HG03103 (cell line): ENCODE measurements at regions not wholly inside any gene's neighbourhood (a gene's known extent, or its start where the extent isn't known, plus 50 kb on each side); places are given as distances from the start of the nearest gene placed in this dataset.
"Not testable (repeated sequence)": the region's sequence is repeated elsewhere in the genome, so short reads cannot be mapped to it uniquely, and the experiment has no call there.

Experiments
- ATAC-seq: cut with Tn5 transposase; IDR thresholded peaks from one replicate; pipeline ENCODE4 v1.9.1; 2021; ENCODE audit warnings: low read depth; ENCODE audit not compliant: unreplicated experiment

GRCh38 chr2:3899536-3900155, 196.3 kb downstream of the DCDC2C start:
- ATAC-seq = no peak

DNA sequence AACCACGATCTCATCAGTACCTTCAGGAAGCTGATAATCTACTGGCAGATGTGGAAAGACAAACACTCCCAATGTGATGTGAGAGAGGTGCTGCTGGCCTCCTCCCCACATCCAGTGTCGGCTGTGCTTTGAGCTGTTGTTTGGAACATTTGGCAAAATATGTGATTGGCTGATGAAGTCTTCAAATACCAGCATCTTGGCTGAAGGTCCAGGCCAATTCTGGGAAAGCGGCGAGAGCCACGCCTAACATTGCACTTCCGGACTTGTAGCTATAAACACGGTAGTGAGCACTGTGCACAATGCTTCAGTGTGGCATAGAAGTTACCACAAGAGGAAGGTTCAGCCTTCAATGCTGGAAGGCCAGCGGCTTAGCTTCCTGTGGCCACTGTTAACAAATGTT, 198.8 kb downstream of the DCDC2C start:
- no peak for ATAC-seq

DNA sequence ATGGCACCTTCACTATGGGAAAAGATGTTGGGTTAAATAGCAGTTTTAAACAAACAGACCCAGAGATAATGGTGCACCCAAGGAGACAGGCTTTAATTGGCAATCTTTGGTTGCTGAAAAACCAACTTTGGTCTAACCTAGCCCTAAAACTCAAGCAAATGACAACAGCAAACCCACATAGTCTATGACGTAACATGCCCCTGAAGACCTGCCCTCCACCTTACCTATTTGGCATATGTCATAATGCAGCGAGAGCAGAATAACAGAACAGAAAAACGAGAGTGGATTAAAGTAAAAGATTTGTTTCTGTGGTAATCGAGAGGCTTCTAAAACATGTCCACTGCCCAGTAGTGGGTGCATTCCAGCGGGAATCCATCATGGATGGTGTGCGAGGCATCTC, 200.7 kb downstream of the DCDC2C start:
- no peak for ATAC-seq

DNA sequence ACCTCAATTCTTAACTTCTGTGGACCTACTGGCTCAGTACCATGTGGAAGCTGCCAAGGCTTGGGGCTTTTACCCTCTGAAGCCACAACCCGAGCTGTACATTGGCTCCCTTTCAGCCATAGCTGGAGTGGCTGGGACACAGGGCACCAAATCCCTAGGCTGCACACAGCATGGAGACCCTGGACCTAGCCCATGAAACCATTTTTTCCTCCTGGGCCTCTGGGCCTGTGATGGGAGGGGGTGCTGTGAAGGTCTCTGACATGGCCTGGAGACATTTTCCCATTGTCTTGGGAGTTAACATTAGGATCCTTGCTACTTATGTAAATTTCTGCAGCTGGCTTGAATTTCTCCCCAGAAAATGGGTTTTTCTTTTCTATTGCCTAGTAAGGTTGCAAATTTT, 205.1 kb downstream of the DCDC2C start:
- not testable (repeated sequence) for ATAC-seq

- ATAC-seq = no peak
These were observed 208.6 kb downstream of the DCDC2C start for GRCh38 chr2:3911882-3912455.

DNA sequence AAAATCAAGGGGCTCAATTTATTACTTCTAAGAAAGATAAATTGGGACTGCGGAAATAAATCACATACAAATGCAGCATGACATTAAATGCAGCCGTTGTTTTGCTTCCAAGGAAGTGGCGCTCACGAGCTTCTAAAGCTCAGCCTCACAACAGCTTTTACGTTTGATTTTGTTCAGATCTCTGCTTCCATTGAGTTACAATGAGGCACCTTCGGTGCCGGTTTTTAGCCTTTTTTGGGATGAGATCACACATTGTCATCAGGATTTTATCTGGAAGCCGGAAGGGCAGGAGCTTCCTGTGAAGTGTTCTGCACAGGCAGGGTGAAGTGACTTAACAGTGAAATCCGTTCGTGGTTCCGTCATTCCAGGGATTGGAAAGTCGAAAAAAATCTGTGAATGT, 209.8 kb downstream of the DCDC2C start:
- ATAC-seq = no peak

DNA sequence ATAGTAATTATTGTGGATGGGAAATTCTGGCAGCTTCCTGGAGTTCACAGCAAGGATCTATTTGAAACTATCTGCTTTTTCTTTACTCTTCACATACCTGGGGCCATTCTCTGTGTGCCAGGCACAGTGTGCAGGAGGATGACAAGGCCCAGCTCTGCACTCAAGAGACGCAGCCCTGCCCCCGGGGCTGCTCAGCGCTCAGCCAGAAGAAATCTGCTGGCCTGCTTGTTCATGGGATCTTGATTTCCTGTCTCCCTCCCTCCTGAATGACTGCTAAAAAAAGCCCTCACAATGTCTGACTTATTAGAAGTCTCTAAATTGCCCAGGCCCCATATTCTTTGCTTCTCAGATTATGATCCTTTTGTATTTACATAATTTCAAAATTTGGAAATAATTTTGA, 210.9 kb downstream of the DCDC2C start:
- no peak for ATAC-seq

- no peak for ATAC-seq
These were observed 223.7 kb downstream of the DCDC2C start for GRCh38 chr2:3927031-3927430.

DNA sequence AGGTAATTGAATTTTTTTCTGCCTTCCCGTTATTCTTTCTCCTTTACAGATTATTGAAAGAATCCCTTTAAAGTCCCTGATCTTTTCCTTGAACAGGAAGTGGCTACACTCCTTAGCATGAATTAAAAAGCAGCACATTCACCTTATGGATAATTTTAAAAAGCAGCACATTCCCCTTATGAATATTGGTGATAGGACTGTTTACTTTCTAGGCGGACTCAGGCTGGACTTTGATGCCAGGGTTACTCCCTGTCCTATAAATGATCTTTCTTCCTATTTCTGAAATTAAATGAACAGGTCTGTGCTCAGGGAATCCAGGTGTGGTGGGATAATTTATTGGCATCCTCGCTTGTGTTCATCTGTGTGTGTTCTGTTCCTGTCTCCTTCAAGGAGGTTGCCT, 226.0 kb downstream of the DCDC2C start:
- no peak for ATAC-seq

GRCh38 chr2:3930246-3930645, 226.9 kb downstream of the DCDC2C start:
- no peak for ATAC-seq

GRCh38 chr2:3940661-3941060, 237.3 kb downstream of the DCDC2C start:
- no peak for ATAC-seq

GRCh38 chr2:3942841-3943240, 239.5 kb downstream of the DCDC2C start:
- ATAC-seq = no peak

DNA sequence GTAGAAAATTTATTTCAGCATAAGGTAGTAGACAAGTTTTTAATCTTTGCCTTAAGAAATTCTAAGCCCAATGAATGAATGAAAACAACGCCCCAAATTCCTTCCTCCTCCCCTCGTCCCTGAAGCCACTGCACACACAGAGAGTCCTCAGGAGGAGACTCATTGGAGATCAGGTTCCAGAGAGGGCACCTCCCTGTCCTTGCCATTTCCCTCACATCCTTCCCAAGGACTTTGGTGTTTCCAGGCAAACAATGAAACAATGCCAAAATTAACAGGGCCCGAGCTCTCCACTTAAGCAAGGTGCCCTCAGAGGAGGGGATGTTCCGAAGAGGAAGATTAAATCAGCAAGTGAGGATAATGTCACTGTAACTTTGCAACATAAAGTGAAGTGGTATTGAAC, 240.7 kb downstream of the DCDC2C start:
- ATAC-seq = no peak

DNA sequence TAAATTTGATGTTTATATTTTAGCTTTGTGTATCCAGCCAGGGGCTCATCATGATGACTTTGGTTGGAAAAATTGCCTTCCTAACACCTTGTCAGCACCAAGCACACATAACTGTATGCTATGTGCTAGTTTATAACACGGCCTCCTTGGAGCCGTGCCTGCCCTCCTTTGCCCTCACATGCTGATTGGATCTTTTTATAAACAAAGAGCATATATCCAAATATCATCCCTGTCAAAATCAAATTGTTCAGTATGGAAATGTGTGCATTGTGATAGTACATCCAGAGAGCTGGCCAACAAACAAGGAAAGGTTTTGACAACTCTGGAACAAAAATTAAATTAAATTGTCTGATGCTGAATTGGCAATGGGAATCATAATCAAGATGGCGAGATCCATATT, 241.5 kb downstream of the DCDC2C start:
- no peak for ATAC-seq

DNA sequence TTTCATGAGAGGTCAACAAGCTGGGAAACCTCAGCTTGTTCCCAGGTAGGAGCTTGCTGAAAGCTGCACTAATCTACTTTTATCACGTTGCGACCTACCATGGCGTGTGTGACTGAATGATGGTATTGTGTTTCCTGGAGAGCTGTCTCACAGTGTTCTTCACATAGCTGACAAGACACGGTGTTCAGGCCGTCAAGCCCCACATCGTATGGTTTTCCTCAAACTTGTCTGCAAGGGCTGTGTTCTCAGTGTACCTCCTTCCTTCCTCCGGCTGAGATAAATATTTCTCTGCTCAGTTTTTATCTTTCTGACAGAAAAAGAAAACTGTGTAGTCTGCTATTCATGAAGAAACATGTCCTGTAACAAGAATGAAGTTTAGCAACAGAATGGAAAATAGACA, 244.8 kb downstream of the DCDC2C start:
- no peak for ATAC-seq

DNA sequence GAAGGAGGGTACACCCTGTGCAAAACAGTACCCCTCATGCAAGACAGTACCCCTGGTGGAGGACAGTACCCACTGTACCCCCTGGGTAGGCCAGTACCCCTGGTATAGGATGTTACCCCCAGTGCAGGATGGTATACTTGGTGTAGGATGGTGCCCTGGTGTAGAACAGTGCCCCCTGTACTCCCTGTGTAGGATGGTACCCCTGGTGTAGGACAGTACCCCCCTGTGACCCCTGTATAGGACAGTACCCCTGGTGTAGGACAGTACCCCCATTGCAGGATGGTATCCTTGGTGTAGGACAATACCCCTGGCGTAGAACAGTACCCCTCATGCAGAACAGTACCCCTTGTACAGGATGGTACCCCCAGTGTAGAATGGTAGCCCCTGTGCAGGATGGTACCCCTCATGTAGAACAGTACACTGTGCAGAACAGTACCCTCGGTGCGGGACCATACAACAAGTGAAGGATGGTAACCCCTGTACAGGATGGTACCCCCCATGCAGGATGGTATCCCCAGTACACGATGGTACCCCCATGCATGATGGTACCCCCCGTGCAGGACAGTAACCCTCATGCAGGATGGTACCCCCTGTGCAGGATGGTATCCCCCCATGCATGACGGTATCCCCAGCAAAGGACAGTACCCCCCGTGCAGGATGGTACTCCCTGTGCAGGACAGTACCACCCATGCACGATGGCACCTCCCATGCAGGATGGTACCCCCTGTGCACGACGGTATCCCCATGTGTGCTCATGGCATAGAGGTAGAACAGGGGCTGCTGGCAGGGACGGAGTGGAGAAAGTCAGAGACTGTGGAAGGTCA, 248.0 kb downstream of the DCDC2C start:
- ATAC-seq = no peak

GRCh38 chr2:3952866-3953516, 249.6 kb downstream of the DCDC2C start:
- ATAC-seq = no peak

GRCh38 chr2:3954261-3954660, 250.9 kb downstream of the DCDC2C start:
- no peak for ATAC-seq

- ATAC-seq = no peak
These were observed 253.0 kb downstream of the DCDC2C start for GRCh38 chr2:3956406-3956805.

DNA sequence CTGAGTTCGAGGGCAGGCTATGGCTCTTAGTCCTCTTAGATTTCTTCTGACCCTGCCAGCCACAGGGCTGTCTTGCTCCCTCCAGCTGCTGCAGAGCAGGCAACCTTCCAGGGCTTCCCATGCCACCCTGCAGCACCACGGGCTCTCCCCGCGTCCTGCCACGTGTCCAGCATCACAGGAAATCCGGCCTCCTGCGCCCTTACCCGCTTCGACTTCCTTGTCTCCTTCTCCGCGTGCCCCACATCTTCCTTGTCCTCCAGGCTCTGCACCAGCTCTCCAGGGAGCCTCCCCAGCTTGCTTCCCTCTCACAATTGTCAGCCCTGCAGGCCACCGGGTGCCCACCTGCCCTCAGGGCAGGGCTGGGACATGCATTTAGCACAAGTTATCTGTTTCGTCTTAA, 253.5 kb downstream of the DCDC2C start:
- ATAC-seq = no peak

- no peak for ATAC-seq
These were observed 255.1 kb downstream of the DCDC2C start for GRCh38 chr2:3958465-3958864.
